22Rv1 (cell line): ENCODE measurements at regions not wholly inside any gene's neighbourhood (a gene's known extent, or its start where the extent isn't known, plus 50 kb on each side); places are given as distances from the start of the nearest gene placed in this dataset.

Experiments
- H3K27ac ChIP-seq: fragments of 450-650 bp; 2 replicates; pipeline ENCODE4 v1.5.1; 2017
- CTCF ChIP-seq: fragments of 450-650 bp; IDR thresholded peaks from 2 replicates; pipeline ENCODE4 v1.5.1; 2017; ENCODE audit warnings: mild to moderate bottlenecking
- ZFX ChIP-seq: fragments of 450-650 bp; IDR thresholded peaks from 2 replicates; pipeline ENCODE4 v1.6.1; 2017; ENCODE audit warnings: antibody characterized with exemption, borderline replicate concordance

- TF ChIP-seq ZFX (no peak), CTCF (no peak)
These were observed 720.7 kb downstream of the OLFM4 start for GRCh38 chr13:53749306-53749705.

GRCh38 chr13:53759016-53759415, 730.4 kb downstream of the OLFM4 start:
- H3K27ac ChIP-seq, result no peak overlapping the region

More at GRCh38 chr13:53749306-53749705, 720.7 kb downstream of the OLFM4 start:
- no peak overlapping the region for H3K27ac ChIP-seq

GRCh38 chr13:53775807-53776206, 747.2 kb downstream of the OLFM4 start:
- H3K27ac ChIP-seq, result no peak overlapping the region
- TF ChIP-seq CTCF, result peak; percentile 15; the same call in 1 of the 2 replicates
- TF ChIP-seq ZFX, result no peak

More at GRCh38 chr13:53759016-53759415, 730.4 kb downstream of the OLFM4 start:
- TF ChIP-seq CTCF (no peak), ZFX (no peak)

- TF ChIP-seq ZFX (no peak), CTCF (peak; percentile 42)
- H3K27ac ChIP-seq, result no peak overlapping the region
These were observed 750.3 kb downstream of the OLFM4 start for GRCh38 chr13:53778937-53779336.

GRCh38 chr13:53781941-53782340, 753.3 kb downstream of the OLFM4 start:
- no peak overlapping the region for H3K27ac ChIP-seq
- no peak for TF ChIP-seq CTCF
- no peak for TF ChIP-seq ZFX

GRCh38 chr13:53782488-53782961, 753.9 kb downstream of the OLFM4 start:
- peak; percentile 79 for TF ChIP-seq CTCF
- TF ChIP-seq ZFX, result no peak

GRCh38 chr13:53783471-53783870, 754.9 kb downstream of the OLFM4 start:
- no peak overlapping the region for H3K27ac ChIP-seq
- TF ChIP-seq CTCF (no peak), ZFX (no peak)

More at GRCh38 chr13:53782488-53782961, 753.9 kb downstream of the OLFM4 start:
- H3K27ac ChIP-seq, result no peak overlapping the region
